BJ (cell line): ENCODE measurements at regions not wholly inside any gene's neighbourhood (a gene's known extent, or its start where the extent isn't known, plus 50 kb on each side); places are given as distances from the start of the nearest gene placed in this dataset.
A peak's percentile ranks its signal among the peaks of the same experiment; 100 is the strongest.

ENCODE experiments used
- CTCF ChIA-PET: fragments of 350-600 bp; formaldehyde crosslinking; extraction: SDS; loops from one replicate; lab custom pipeline; 2021; ENCODE audit warnings: antibody characterized with exemption, inconsistent platforms; lab: Yijun Ruan, JAX
- POLR2A ChIA-PET: fragments of 300-600 bp; sonication (Branson Sonifier 250); formaldehyde crosslinking; extraction: SDS; loops from one replicate; lab custom pipeline; 2021; ENCODE audit warnings: antibody characterized with exemption; lab: Charles Lee
- DNase-seq: peaks from one replicate; pipeline ENCODE4 v3.0.0-alpha.2; 2011; ENCODE audit warnings: low read depth
- H3K27me3 ChIP-seq: 2 replicates; pipeline ENCODE4 v1.6.0; 2011; ENCODE audit warnings: low read length; ENCODE audit not compliant: control insufficient read depth, insufficient read depth
- H3K36me3 ChIP-seq: 2 replicates; pipeline ENCODE4 v1.5.1; 2011; ENCODE audit warnings: low read length; ENCODE audit not compliant: control insufficient read depth, insufficient read depth
- H3K4me3 ChIP-seq: 2 replicates; pipeline ENCODE4 v1.5.1; 2011; ENCODE audit warnings: low read depth, mild to moderate bottlenecking, control low read depth, low read length
- CTCF ChIP-seq: IDR thresholded peaks from 2 replicates; pipeline ENCODE4 v1.5.1; 2011; ENCODE audit warnings: low read depth, mild to moderate bottlenecking, control low read depth, inconsistent platforms, low read length, moderate library complexity; ENCODE audit not compliant: insufficient read depth

- ChIA-PET POLR2A (interaction anchor here (0.8 kb wide), 1 partner anchor 129 kb away, joined by 5 read pairs; no protein-coding TSS in a partner anchor), CTCF (interaction anchor here (0.6 to 5.2 kb wide), 9 partner anchors 9 to 144 kb away, joined by 3 to 58 read pairs (median 5); no protein-coding TSS in a partner anchor)
- H3K27me3 ChIP-seq: no peaks in the 10 kb centered on the region
Measured at GRCh38 chr9:755454-756381, 85.8 kb upstream of the DMRT1 start.

GRCh38 chr9:757246-757881 lies 84.1 kb upstream of the DMRT1 start:
- H3K4me3 ChIP-seq: no peak overlapping the region
- H3K36me3 ChIP-seq: no peaks in the 10 kb centered on the region
- no peak for DNase-seq
- CTCF ChIA-PET: interaction anchor here (0.6 to 5.2 kb wide), 10 partner anchors 9 to 145 kb away, joined by 3 to 58 read pairs (median 5); no protein-coding TSS in a partner anchor
- peak; percentile 67 for TF ChIP-seq CTCF
- no peaks in the 10 kb centered on the region for H3K27me3 ChIP-seq
- POLR2A ChIA-PET: no interaction called here

More at GRCh38 chr9:755454-756381, 85.8 kb upstream of the DMRT1 start:
- no peak overlapping the region for H3K4me3 ChIP-seq
- TF ChIP-seq CTCF: no peak
- H3K36me3 ChIP-seq: no peaks in the 10 kb centered on the region
- DNase-seq: peak; percentile 66

- ChIA-PET CTCF (interaction anchor here (0.7 to 5.2 kb wide), 9 partner anchors 9 to 146 kb away, joined by 3 to 58 read pairs (median 5); no protein-coding TSS in a partner anchor), POLR2A (no interaction called here)
- no peak overlapping the region for H3K4me3 ChIP-seq
- no peaks in the 10 kb centered on the region for H3K36me3 ChIP-seq
- no peak for DNase-seq
- no peak for TF ChIP-seq CTCF
- H3K27me3 ChIP-seq: no peaks in the 10 kb centered on the region
Measured at GRCh38 chr9:758146-758545, 83.4 kb upstream of the DMRT1 start.

GRCh38 chr9:759541-759940 lies 82.0 kb upstream of the DMRT1 start:
- POLR2A ChIA-PET: no interaction called here

More at GRCh38 chr9:759541-759940, 82.0 kb upstream of the DMRT1 start:
- TF ChIP-seq CTCF: no peak
- no peaks in the 10 kb centered on the region for H3K27me3 ChIP-seq
- no peak overlapping the region for H3K4me3 ChIP-seq
- DNase-seq: no peak
- CTCF ChIA-PET: interaction anchor here (2.5 kb wide), 1 partner anchor 144 kb away, joined by 14 read pairs; no protein-coding TSS in a partner anchor
- H3K36me3 ChIP-seq: no peaks in the 10 kb centered on the region
